OCI-LY7 (cell line): ENCODE measurements at regions not wholly inside any gene's neighbourhood (a gene's known extent, or its start where the extent isn't known, plus 50 kb on each side); places are given as distances from the start of the nearest gene placed in this dataset.

ENCODE experiments used
- CTCF ChIP-seq: fragments of 200-600 bp; sonication (generic); conservative IDR thresholded peaks from 2 replicates; pipeline ENCODE4 v1.5.1; 2014; ENCODE audit warnings: mild to moderate bottlenecking, antibody characterized with exemption, low read length, moderate library complexity, mixed read lengths
- EZH2phosphoT487 ChIP-seq: fragments of 200-600 bp; sonication (generic); IDR thresholded peaks from 2 replicates; pipeline ENCODE4 v1.6.1; 2018; ENCODE audit warnings: low read depth, borderline replicate concordance, mild to moderate bottlenecking, mixed run types, antibody characterized with exemption, low read length, moderate library complexity, mixed read lengths

DNA sequence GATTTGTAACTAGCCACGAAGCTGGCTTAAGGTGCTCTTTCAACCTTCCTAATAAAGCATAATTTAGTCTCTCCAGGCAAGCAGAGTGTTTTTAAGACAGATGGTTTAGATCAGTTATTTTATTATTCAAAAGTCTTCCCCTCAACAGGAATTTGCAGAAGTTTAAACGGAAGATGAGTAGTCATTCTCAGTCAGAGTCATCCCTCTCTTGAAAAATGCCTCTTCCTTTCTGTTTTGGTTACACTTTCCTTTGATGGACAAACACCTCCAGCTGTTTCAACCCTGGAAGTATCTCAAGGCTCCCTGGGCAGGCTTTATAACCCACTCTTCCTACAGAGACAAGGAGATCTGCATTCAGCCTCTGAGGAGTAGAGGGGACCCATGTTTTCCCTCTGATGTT is 60.3 kb upstream of the POU2AF2 start:
- no peak for TF ChIP-seq CTCF
- TF ChIP-seq EZH2phosphoT487 = no peak
